Loucy (cell line): ENCODE measurements at regions not wholly inside any gene's neighbourhood (a gene's known extent, or its start where the extent isn't known, plus 50 kb on each side); places are given as distances from the start of the nearest gene placed in this dataset.
"Not testable (repeated sequence)": the region's sequence is repeated elsewhere in the genome, so short reads cannot be mapped to it uniquely, and the experiment has no call there.

ENCODE experiments used
- H2AFZ ChIP-seq: fragments of 200-600 bp; sonication (generic); 2 replicates; pipeline ENCODE4 v1.6.0; 2016; ENCODE audit warnings: antibody characterized with exemption, mild to moderate bottlenecking, low read length, moderate library complexity
- H3F3A ChIP-seq: fragments of 200-600 bp; 2 replicates; pipeline ENCODE4 v1.6.0; 2016; ENCODE audit warnings: antibody characterized with exemption, low read depth, mild to moderate bottlenecking
- H3K27me3 ChIP-seq: fragments of 200-600 bp; sonication (generic); 2 replicates; pipeline ENCODE4 v1.6.1; 2014; ENCODE audit warnings: low read length, mild to moderate bottlenecking; ENCODE audit not compliant: insufficient read depth, poor library complexity, severe bottlenecking
- H3K36me3 ChIP-seq: fragments of 200-600 bp; sonication (generic); 2 replicates; pipeline ENCODE4 v1.6.1; 2016; ENCODE audit warnings: low read length; ENCODE audit not compliant: insufficient read depth
- H3K4me1 ChIP-seq: fragments of 200-600 bp; sonication (generic); 2 replicates; pipeline ENCODE4 v1.5.1; 2014; ENCODE audit warnings: low read length, mild to moderate bottlenecking; ENCODE audit not compliant: insufficient read depth, poor library complexity, severe bottlenecking
- H3K4me2 ChIP-seq: fragments of 200-600 bp; sonication (generic); 2 replicates; pipeline ENCODE4 v1.6.0; 2014; ENCODE audit warnings: antibody characterized with exemption, low read length, low read depth, mild to moderate bottlenecking; ENCODE audit not compliant: poor library complexity, severe bottlenecking
- H3K4me3 ChIP-seq: fragments of 200-600 bp; sonication (generic); 2 replicates; pipeline ENCODE4 v1.5.1; 2014; ENCODE audit warnings: low read length, mild to moderate bottlenecking, mixed read lengths; ENCODE audit not compliant: poor library complexity, severe bottlenecking
- H3K79me2 ChIP-seq: fragments of 200-600 bp; sonication (generic); 2 replicates; pipeline ENCODE4 v1.6.1; 2014; ENCODE audit warnings: low read length; ENCODE audit not compliant: insufficient read depth
- H3K9ac ChIP-seq: fragments of 200-600 bp; sonication (generic); 2 replicates; pipeline ENCODE4 v1.6.0; 2014; ENCODE audit warnings: mild to moderate bottlenecking, low read depth, low read length, moderate library complexity; ENCODE audit not compliant: poor library complexity, severe bottlenecking
- H3K9me2 ChIP-seq: fragments of 200-600 bp; sonication (generic); replicated peaks from 2 replicates; pipeline ENCODE4 v1.6.1; 2016; ENCODE audit warnings: low read depth, low read length, mixed read lengths
- H3K9me3 ChIP-seq: fragments of 200-600 bp; sonication (generic); 2 replicates; pipeline ENCODE4 v1.6.1; 2014; ENCODE audit warnings: mild to moderate bottlenecking, antibody characterized with exemption, low read length, low read depth; ENCODE audit not compliant: insufficient read depth
- H4K20me1 ChIP-seq: fragments of 200-600 bp; sonication (generic); 2 replicates; pipeline ENCODE4 v1.6.0; 2014; ENCODE audit warnings: antibody characterized with exemption, low read length, mild to moderate bottlenecking; ENCODE audit not compliant: insufficient read depth, poor library complexity, severe bottlenecking
- CTCF ChIP-seq: fragments of 200-600 bp; sonication (generic); conservative IDR thresholded peaks from 2 replicates; pipeline ENCODE4 v1.5.1; 2014; ENCODE audit warnings: mild to moderate bottlenecking, antibody characterized with exemption, low read length
- EZH2phosphoT487 ChIP-seq: fragments of 200-600 bp; IDR thresholded peaks from 2 replicates; pipeline ENCODE4 v1.6.1; 2018; ENCODE audit warnings: antibody characterized with exemption, mild to moderate bottlenecking, moderate library complexity, borderline replicate concordance

GRCh38 chr1:182221367-182221766, 159.9 kb upstream of the ZNF648 start:
- H3K36me3 ChIP-seq, H3K9ac ChIP-seq: not testable (repeated sequence)

GRCh38 chr1:182217967-182218366, 156.5 kb upstream of the ZNF648 start:
- H3K4me2 ChIP-seq: no peak overlapping the region
- no peaks in the 10 kb centered on the region for H3K27me3 ChIP-seq
- H3F3A ChIP-seq: no peaks in the 10 kb centered on the region
- H3K9me2 ChIP-seq: no peaks in the 10 kb centered on the region
- no peaks in the 10 kb centered on the region for H3K36me3 ChIP-seq
- H3K9me3 ChIP-seq: no peaks in the 10 kb centered on the region
- no peak overlapping the region for H3K4me3 ChIP-seq
- peaks cover 3% of the 10 kb centered on the region for H3K4me1 ChIP-seq
- H2AFZ ChIP-seq: no peak overlapping the region
- no peaks in the 10 kb centered on the region for H4K20me1 ChIP-seq
- TF ChIP-seq EZH2phosphoT487 (no peak), CTCF (no peak)
- no peak overlapping the region for H3K9ac ChIP-seq
- no peaks in the 10 kb centered on the region for H3K79me2 ChIP-seq

More at GRCh38 chr1:182221367-182221766, 159.9 kb upstream of the ZNF648 start:
- H3F3A ChIP-seq, H3K79me2 ChIP-seq, H2AFZ ChIP-seq, H3K9me3 ChIP-seq, H3K4me2 ChIP-seq, H3K4me3 ChIP-seq, H3K27me3 ChIP-seq, H4K20me1 ChIP-seq, H3K9me2 ChIP-seq, H3K4me1 ChIP-seq: not testable (repeated sequence)

DNA sequence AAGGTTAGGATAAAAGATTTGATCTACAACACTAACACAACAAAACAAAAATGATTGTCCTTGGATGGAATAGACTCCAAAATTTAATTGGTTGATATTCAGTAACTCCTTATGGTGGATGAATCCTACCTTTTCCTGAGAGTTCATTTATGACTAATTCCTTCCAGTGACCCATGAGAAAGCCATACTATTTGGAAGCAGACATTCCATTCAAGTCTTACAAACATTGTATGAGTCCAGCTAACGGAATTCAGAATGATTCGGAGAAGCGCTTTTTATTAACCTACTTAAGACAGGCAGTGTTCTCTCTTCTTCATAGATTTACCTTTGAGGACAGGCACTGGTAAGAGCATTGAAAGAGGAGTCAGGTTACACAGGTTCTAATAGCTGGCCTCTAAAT, 155.6 kb upstream of the ZNF648 start:
- Histone ChIP-seq H4K20me1 (no peaks in the 10 kb centered on the region), H3F3A (no peaks in the 10 kb centered on the region), H3K4me3 (no peak overlapping the region), H3K27me3 (no peaks in the 10 kb centered on the region), H3K36me3 (no peaks in the 10 kb centered on the region), H3K4me1 (peaks cover 3% of the 10 kb centered on the region), H3K9me3 (no peaks in the 10 kb centered on the region), H3K4me2 (no peak overlapping the region), H3K9me2 (no peaks in the 10 kb centered on the region), H3K9ac (no peak overlapping the region), H3K79me2 (no peaks in the 10 kb centered on the region), H2AFZ (no peak overlapping the region)
- TF ChIP-seq CTCF (no peak), EZH2phosphoT487 (no peak)

GRCh38 chr1:182215764-182216163, 154.3 kb upstream of the ZNF648 start:
- no peaks in the 10 kb centered on the region for H3K9me2 ChIP-seq
- no peaks in the 10 kb centered on the region for H3K9me3 ChIP-seq
- H4K20me1 ChIP-seq: no peaks in the 10 kb centered on the region
- no peak overlapping the region for H3K4me3 ChIP-seq
- H3K4me2 ChIP-seq: no peak overlapping the region
- H3K4me1 ChIP-seq: peaks cover 3% of the 10 kb centered on the region
- H3K9ac ChIP-seq: no peak overlapping the region
- H3F3A ChIP-seq: no peaks in the 10 kb centered on the region
- no peak for TF ChIP-seq CTCF
- no peak for TF ChIP-seq EZH2phosphoT487
- H3K79me2 ChIP-seq: no peaks in the 10 kb centered on the region
- H3K36me3 ChIP-seq: no peaks in the 10 kb centered on the region
- H2AFZ ChIP-seq: no peak overlapping the region
- H3K27me3 ChIP-seq: no peaks in the 10 kb centered on the region
